ENCODE measurements at regions not wholly inside any gene's neighbourhood (a gene's known extent, or its start where the extent isn't known, plus 50 kb on each side); places are given as distances from the start of the nearest gene placed in this dataset.

- Histone ChIP-seq H3K27ac (peak overlapping the region; percentile 37 to 86 (median 82)), H3K4me3 (no peak overlapping the region), H3K9me3 (no peaks in the 10 kb centered on the region), H3K4me1 (peaks cover 0 to 15% (median 0%) of the 10 kb centered on the region in 3 donors), H3K36me3 (no peaks in the 10 kb centered on the region), H3K27me3 (no peaks in the 10 kb centered on the region)
- no peak for DNase-seq
- 47 to 59% methylated on average over 7 to 8 of the region's 8 CpGs for WGBS, 2 donors
- intact Hi-C loops (cut with DNase I), result no loop called here
- TF ChIP-seq POLR2A (IDR thresholded peaks at IDR 0.05), result no peak
Observed at GRCh38 chr2:222993920-222994650, 57.9 kb upstream of the KCNE4 start.

GRCh38 chr2:222998459-222998858 lies 53.5 kb upstream of the KCNE4 start:
- TF ChIP-seq CTCF (IDR thresholded peaks at IDR 0.05) (no peak), POLR2A (IDR thresholded peaks at IDR 0.05) (no peak)
- WGBS, 2 donors, result 76 to 94% methylated on average over 1 of the region's 1 CpG

GRCh38 chr2:223000872-223001796 lies 50.9 kb upstream of the KCNE4 start:
- intact Hi-C loops (cut with DNase I), result no loop called here
- H3K9me3 ChIP-seq, result no peaks in the 10 kb centered on the region
- no peaks in the 10 kb centered on the region for H3K27me3 ChIP-seq

More at GRCh38 chr2:222998459-222998858, 53.5 kb upstream of the KCNE4 start:
- Histone ChIP-seq H3K27me3 (no peaks in the 10 kb centered on the region), H3K9me3 (no peaks in the 10 kb centered on the region), H3K27ac (no peak overlapping the region), H3K36me3 (no peaks in the 10 kb centered on the region), H3K4me3 (no peak overlapping the region), H3K4me1 (peaks cover 0 to 15% (median 0%) of the 10 kb centered on the region in 3 donors)
- no peak for DNase-seq
- intact Hi-C loops (cut with DNase I), result no loop called here

GRCh38 chr2:223001797-223002175 lies 50.2 kb upstream of the KCNE4 start:
- no peak overlapping the region for H3K27ac ChIP-seq
- H3K4me3 ChIP-seq, result no peak overlapping the region
- 78 to 85% methylated on average over 3 of the region's 3 CpGs for WGBS, 2 donors
- intact Hi-C loops (cut with DNase I), result no loop called here
- no peaks in the 10 kb centered on the region for H3K9me3 ChIP-seq
- no peak for DNase-seq
- no peaks in the 10 kb centered on the region for H3K4me1 ChIP-seq
- no peaks in the 10 kb centered on the region for H3K36me3 ChIP-seq
- H3K27me3 ChIP-seq, result no peaks in the 10 kb centered on the region
- TF ChIP-seq POLR2A (IDR thresholded peaks at IDR 0.05) (no peak), CTCF (IDR thresholded peaks at IDR 0.05) (no peak)

More at GRCh38 chr2:223000872-223001796, 50.9 kb upstream of the KCNE4 start:
- DNase-seq, result no peak
- no peaks in the 10 kb centered on the region for H3K36me3 ChIP-seq
- TF ChIP-seq CTCF (IDR thresholded peaks at IDR 0.05), result no peak
- no peak for TF ChIP-seq POLR2A (IDR thresholded peaks at IDR 0.05)
- no peak overlapping the region for H3K4me3 ChIP-seq
- WGBS, 2 donors, result 64 to 68% methylated on average over 12 of the region's 12 CpGs
- H3K4me1 ChIP-seq, result no peaks in the 10 kb centered on the region
- no peak overlapping the region for H3K27ac ChIP-seq
